Endodermal cell (in vitro differentiated cells): ENCODE measurements at regions not wholly inside any gene's neighbourhood (a gene's known extent, or its start where the extent isn't known, plus 50 kb on each side); places are given as distances from the start of the nearest gene placed in this dataset.
A peak's percentile ranks its signal among the peaks of the same experiment; 100 is the strongest.

Source experiments
- DNase-seq: peaks from one replicate; pipeline ENCODE4 v3.0.0-alpha.2; 2017
- H3K27ac ChIP-seq: 2 replicates; pipeline ENCODE4 v1.5.1; 2013; ENCODE audit warnings: mild to moderate bottlenecking, low read depth, low read length, moderate library complexity
- H3K27me3 ChIP-seq: 2 replicates; pipeline ENCODE4 v1.6.1; 2013; ENCODE audit warnings: mild to moderate bottlenecking, low read length, moderate library complexity; ENCODE audit not compliant: insufficient read depth, control insufficient read depth, poor library complexity, severe bottlenecking
- H3K36me3 ChIP-seq: 2 replicates; pipeline ENCODE4 v1.7.0; 2013; ENCODE audit warnings: mild to moderate bottlenecking, low read length, moderate library complexity; ENCODE audit not compliant: control insufficient read depth, insufficient read depth
- H3K4me1 ChIP-seq: one replicate; pipeline ENCODE4 v1.7.0; 2013; ENCODE audit warnings: low read length; ENCODE audit not compliant: control insufficient read depth, insufficient read depth
- H3K4me3 ChIP-seq: 2 replicates; pipeline ENCODE4 v1.5.1; 2013; ENCODE audit warnings: mild to moderate bottlenecking, low read length, moderate library complexity
- H3K9ac ChIP-seq: 2 replicates; pipeline ENCODE4 v1.6.1; 2013; ENCODE audit warnings: mild to moderate bottlenecking, low read length, moderate library complexity; ENCODE audit not compliant: poor library complexity, severe bottlenecking; ENCODE audit errors: extremely low read depth
- H3K9me3 ChIP-seq: 2 replicates; pipeline ENCODE4 v1.6.1; 2013; ENCODE audit warnings: mild to moderate bottlenecking, low read length, moderate library complexity; ENCODE audit not compliant: control insufficient read depth
- H3K27ac Mint-ChIP-seq: 2 replicates; pipeline ENCODE4 v1.8.0; 2020; ENCODE audit warnings: mixed read lengths
- H3K27me3 Mint-ChIP-seq: 2 replicates; pipeline ENCODE4 v1.8.0; 2021; ENCODE audit warnings: mild to moderate bottlenecking, mixed read lengths; ENCODE audit not compliant: insufficient read depth
- H3K36me3 Mint-ChIP-seq: 2 replicates; pipeline ENCODE4 v1.8.0; 2020; ENCODE audit warnings: low read depth, mixed read lengths
- H3K4me1 Mint-ChIP-seq: 2 replicates; pipeline ENCODE4 v1.8.0; 2020; ENCODE audit warnings: mixed read lengths
- H3K4me3 Mint-ChIP-seq: 2 replicates; pipeline ENCODE4 v1.8.0; 2020; ENCODE audit warnings: mild to moderate bottlenecking, moderate library complexity, mixed read lengths
- H3K9me3 Mint-ChIP-seq: 2 replicates; pipeline ENCODE4 v1.8.0; 2020; ENCODE audit warnings: mild to moderate bottlenecking, mixed read lengths
- CTCF ChIP-seq: fragments of 200-600 bp; sonication (generic); conservative IDR thresholded peaks from 2 replicates; pipeline ENCODE4 v1.5.0; 2021; ENCODE audit warnings: antibody characterized with exemption, mild to moderate bottlenecking
- WGBS, 2 experiments: methylation state at CpG; one replicate each; pipeline versions ENCODE4 v1.1.5 to v1.1.7; 2013; ENCODE audit warnings: missing lambda C conversion rate in 2 of 2, mixed read lengths in 1 of 2; ENCODE audit not compliant: insufficient coverage in 1 of 2, insufficient read length in 1 of 2; 5-methylcytosine and 5-hydroxymethylcytosine counted together

DNA sequence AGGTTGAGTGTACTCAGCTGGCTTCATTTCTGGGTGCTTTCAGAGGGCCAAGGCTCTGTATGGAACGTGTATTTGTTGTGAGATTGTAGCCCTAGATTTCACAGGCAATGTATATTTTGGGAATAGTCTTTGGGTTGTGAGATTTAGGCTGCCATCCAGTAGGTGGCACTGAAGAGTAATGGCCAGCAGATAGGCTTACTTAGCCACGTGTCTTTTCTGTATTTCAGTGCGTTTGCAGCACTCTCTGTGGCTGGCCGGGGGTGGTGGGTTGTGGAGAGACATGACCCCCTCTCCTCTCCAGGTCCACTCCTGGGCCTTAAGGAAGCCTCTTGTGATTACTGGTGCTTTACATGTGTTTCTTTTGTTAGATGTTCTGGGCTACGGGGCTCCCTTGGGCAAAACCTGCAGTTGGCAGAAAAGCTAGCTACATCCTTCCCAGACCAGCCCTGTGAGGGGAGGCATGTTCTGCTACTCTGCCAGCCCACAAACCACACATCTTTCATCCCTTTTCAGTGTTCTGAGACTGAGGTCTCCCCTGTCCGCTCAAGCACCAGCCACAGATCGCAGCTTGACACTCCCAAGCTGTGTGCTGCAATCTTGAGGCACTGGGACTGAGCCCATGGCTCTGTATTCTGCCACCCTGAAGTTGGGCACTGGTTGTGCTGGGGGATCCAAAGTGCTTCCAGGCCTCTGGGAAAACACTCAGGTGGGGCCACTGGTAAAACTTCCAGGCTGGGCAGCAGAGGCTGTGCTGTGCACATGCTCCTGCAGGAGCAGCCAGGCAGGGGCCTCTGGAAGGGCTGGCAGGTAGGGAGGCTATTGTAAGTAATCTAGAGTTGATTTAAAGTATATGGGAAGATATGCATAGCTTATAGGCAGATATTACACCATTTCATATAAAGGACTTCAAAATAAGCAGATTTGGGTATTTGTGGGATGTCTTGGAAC, 1096.8 kb upstream of the PCDH20 start:
- H3K27me3 Mint-ChIP-seq = no peaks in the 10 kb centered on the region
- H3K4me1 Mint-ChIP-seq = peaks cover 58% of the 10 kb centered on the region
- TF ChIP-seq CTCF = peak; percentile 87
- 68% methylated on average over 7 of the region's 7 CpGs; no CpG with 5 or more reads in 1 of the 2 experiments for WGBS, 2 experiments
- no peak overlapping the region for H3K4me3 ChIP-seq
- peak; percentile 84 for DNase-seq
- H3K9me3 ChIP-seq = no peaks in the 10 kb centered on the region
- H3K27ac ChIP-seq = no peak overlapping the region
- peak overlapping the region; percentile 79 for H3K27ac Mint-ChIP-seq
- no peaks in the 10 kb centered on the region for H3K36me3 ChIP-seq
- no peaks in the 10 kb centered on the region for H3K36me3 Mint-ChIP-seq
- peaks cover 6% of the 10 kb centered on the region for H3K4me1 ChIP-seq
- H3K4me3 Mint-ChIP-seq = no peak overlapping the region
- no peak overlapping the region for H3K9ac ChIP-seq
- H3K9me3 Mint-ChIP-seq = no peaks in the 10 kb centered on the region
- H3K27me3 ChIP-seq = no peaks in the 10 kb centered on the region

DNA sequence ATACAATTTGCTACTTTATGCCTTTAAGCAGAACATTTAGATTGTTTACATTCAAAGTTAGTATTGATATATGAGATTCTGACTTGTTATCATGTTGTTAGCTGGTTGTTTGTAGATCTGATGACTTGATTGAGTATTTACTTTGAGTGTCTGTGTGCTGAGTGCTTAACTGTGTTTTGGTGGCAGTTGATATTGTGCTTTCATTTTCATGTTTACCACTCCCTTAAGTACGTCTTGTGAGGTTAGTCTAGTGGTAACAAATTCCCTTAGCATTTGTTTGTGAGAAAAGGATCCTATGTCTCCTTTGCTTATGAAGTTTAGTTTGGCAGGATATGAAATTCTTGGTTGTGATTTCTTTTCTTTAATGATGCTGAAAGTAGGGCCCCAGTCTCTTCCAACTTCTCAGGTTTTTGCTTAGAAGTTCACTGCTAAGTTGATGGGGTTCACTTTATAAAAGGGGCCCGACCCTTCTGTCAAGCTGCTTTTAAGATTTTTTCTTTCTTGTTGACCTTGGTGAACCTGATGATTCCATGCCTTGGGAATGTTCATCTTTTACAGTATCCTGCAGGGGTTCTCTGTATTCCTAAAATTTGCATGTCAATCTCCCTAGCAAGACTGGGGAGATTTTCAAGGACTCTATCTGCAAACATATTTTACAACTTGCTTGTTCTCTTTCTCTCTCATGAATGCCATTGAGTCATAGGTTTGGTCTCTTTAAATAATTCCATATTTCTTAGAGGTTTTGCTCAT, 1095.4 kb upstream of the PCDH20 start:
- no peak for DNase-seq
- H3K9me3 Mint-ChIP-seq = no peaks in the 10 kb centered on the region
- no peak for TF ChIP-seq CTCF
- 39 to 43% methylated on average over 1 to 2 of the region's 2 CpGs for WGBS, 2 experiments
- H3K4me1 Mint-ChIP-seq = peaks cover 53% of the 10 kb centered on the region
- Histone ChIP-seq H3K27me3 (no peaks in the 10 kb centered on the region), H3K4me1 (peaks cover 6% of the 10 kb centered on the region), H3K9ac (no peak overlapping the region), H3K9me3 (no peaks in the 10 kb centered on the region), H3K27ac (no peak overlapping the region), H3K36me3 (no peaks in the 10 kb centered on the region), H3K4me3 (peak overlapping the region; percentile 1)
- peak overlapping the region; percentile 65 for H3K27ac Mint-ChIP-seq
- H3K4me3 Mint-ChIP-seq = no peak overlapping the region
- no peaks in the 10 kb centered on the region for H3K36me3 Mint-ChIP-seq
- no peaks in the 10 kb centered on the region for H3K27me3 Mint-ChIP-seq

GRCh38 chr13:62502588-62502987, 1086.9 kb upstream of the PCDH20 start:
- Histone ChIP-seq H3K4me1 (no peaks in the 10 kb centered on the region), H3K36me3 (no peaks in the 10 kb centered on the region), H3K9ac (no peak overlapping the region), H3K4me3 (no peak overlapping the region), H3K9me3 (no peaks in the 10 kb centered on the region), H3K27me3 (no peaks in the 10 kb centered on the region), H3K27ac (no peak overlapping the region)
- Mint-ChIP-seq H3K4me3 (no peak overlapping the region), H3K36me3 (no peaks in the 10 kb centered on the region), H3K27ac (no peak overlapping the region), H3K27me3 (no peaks in the 10 kb centered on the region), H3K9me3 (no peaks in the 10 kb centered on the region), H3K4me1 (peaks cover 3% of the 10 kb centered on the region)
- DNase-seq = no peak
- WGBS, 2 experiments = 97 to 100% methylated on average over 3 to 4 of the region's 4 CpGs
- no peak for TF ChIP-seq CTCF
